Memory B cell (primary cell): ENCODE measurements at regions not wholly inside any gene's neighbourhood (a gene's known extent, or its start where the extent isn't known, plus 50 kb on each side); places are given as distances from the start of the nearest gene placed in this dataset.
"Not testable (repeated sequence)": the region's sequence is repeated elsewhere in the genome, so short reads cannot be mapped to it uniquely, and the experiment has no call there.

Experiments
- ATAC-seq: fragments of 150-1000 bp; cut with Tn5 transposase; 2 replicates; pipeline ENCODE4 v1.10.0; 2021; ENCODE audit warnings: low read depth, mild to moderate bottlenecking, moderate library complexity
- DNase-seq, 2 donors: peaks; one replicate each; pipeline ENCODE4 v3.0.0; 2022; ENCODE audit warnings: low spot score in 2 of 2
- H3K27ac Mint-ChIP-seq: one replicate; pipeline ENCODE4 v1.8.0; 2022; ENCODE audit warnings: mild to moderate bottlenecking, moderate library complexity, mixed read lengths
- H3K27me3 Mint-ChIP-seq: one replicate; pipeline ENCODE4 v1.8.0; 2022; ENCODE audit warnings: mixed read lengths
- H3K36me3 Mint-ChIP-seq: one replicate; pipeline ENCODE4 v1.8.0; 2022; ENCODE audit warnings: mild to moderate bottlenecking, mixed read lengths
- H3K4me1 Mint-ChIP-seq: one replicate; pipeline ENCODE4 v1.8.0; 2022; ENCODE audit warnings: mixed read lengths
- H3K4me3 Mint-ChIP-seq: one replicate; pipeline ENCODE4 v1.8.0; 2022; ENCODE audit warnings: mild to moderate bottlenecking, moderate library complexity, mixed read lengths
- H3K9me3 Mint-ChIP-seq: one replicate; pipeline ENCODE4 v1.8.0; 2022; ENCODE audit warnings: mixed read lengths

DNA sequence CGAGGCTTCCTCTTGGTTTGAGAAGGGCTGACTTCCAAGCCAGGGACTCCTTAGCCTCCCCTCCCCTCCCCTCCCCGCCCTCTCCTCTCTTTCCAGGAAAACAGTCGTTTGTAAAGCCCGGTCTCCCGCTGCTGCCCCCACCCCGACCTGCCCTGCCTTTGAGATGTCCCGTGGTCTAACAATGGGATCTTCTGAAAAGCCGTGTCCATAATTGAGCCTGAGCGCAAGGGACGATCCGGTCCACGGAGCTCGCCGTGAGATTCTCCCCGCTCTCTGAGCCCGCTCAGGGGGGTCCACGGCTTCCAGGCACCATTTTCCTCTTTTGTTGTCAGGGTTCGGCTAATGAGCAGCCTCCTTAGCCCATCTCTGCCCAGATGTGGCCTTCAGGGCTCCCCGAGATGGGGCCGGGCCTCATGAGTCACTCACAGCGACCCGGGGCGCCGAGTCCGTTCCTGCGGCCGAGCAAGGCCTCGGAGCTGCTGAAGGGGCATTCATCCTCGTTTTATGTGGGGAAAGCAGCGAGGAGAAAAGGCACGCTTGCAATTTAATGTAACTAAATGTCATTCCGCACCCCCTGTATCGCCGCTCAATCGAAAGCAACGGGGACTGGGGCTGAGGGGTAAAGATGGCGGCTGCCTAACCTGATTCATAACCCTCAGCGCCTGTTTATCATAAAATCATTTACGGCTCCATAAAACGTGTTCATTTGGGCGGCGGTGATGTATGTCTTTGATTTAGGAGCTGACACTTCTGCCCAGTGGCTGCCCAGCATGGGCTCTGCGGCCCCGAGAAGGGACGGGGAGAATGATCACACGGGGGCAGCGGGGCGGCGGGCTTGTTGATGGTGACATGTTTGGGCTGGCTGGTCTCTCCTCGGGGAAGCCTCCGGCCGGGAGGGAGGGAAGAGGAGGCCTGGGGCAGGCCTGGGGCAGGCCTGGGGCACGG, 232.6 kb upstream of the C1orf174 start:
- H3K27me3 Mint-ChIP-seq = peaks cover 3% of the 10 kb centered on the region
- H3K4me1 Mint-ChIP-seq = peaks cover 2% of the 10 kb centered on the region
- H3K4me3 Mint-ChIP-seq = no peak overlapping the region
- ATAC-seq = no peak
- no peak overlapping the region for H3K27ac Mint-ChIP-seq
- peaks cover 13% of the 10 kb centered on the region for H3K9me3 Mint-ChIP-seq
- no peak for DNase-seq
- H3K36me3 Mint-ChIP-seq = no peaks in the 10 kb centered on the region

DNA sequence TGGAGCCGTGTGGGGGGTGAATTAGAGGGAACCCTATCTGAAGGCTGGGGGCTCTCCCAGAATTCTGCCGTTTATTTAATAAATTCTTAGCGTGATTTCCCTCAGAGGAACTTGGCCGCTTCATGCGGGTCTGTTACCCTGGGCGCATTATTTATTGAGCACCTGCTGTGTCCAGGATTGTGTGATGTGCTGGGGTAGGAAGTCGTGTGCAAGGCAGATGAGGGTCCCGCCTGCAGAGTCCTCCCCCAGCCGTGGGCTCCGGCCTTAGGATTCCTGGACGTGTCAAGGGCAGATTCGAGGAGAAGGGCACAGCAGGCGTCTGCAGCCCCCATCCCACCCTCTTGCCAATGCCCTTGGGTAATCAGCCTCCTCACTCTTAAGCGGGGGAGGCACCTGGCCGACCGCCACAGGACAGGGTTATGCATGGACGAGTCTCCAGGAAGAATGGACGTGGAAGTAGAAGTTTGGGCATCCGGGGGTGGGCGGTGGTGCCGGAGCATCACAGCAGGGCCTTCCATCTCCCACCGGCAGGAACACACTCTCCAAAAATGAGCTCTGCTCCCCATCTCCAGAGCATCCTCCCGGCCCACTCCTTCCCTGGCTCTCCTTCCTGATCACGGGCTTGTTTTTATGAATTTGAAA, 233.3 kb upstream of the C1orf174 start:
- no peak for ATAC-seq
- H3K4me1 Mint-ChIP-seq = peaks cover 2% of the 10 kb centered on the region
- DNase-seq = no peak
- peaks cover 13% of the 10 kb centered on the region for H3K9me3 Mint-ChIP-seq
- no peaks in the 10 kb centered on the region for H3K36me3 Mint-ChIP-seq
- no peak overlapping the region for H3K4me3 Mint-ChIP-seq
- no peak overlapping the region for H3K27ac Mint-ChIP-seq
- peaks cover 2% of the 10 kb centered on the region for H3K27me3 Mint-ChIP-seq

DNA sequence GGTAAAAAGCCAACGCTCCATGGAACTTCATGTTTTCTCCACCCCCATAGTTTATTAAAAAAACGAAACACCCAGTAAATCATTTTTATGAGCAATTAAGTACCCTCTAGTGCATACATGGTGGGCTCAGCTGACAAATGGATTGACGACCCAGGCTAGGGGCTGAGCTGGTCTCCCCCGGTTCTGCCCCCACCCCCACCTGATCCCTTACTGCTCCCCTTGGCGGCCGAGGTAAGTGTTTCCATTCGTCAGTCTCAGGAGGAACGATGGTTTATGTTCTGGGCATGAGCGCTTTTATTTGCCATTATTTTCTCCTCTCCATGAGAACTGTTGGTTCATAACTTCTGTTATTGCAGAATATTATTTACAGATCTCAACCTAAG, 233.9 kb upstream of the C1orf174 start:
- H3K4me1 Mint-ChIP-seq = peaks cover 5% of the 10 kb centered on the region
- no peak overlapping the region for H3K4me3 Mint-ChIP-seq
- no peak for ATAC-seq
- no peaks in the 10 kb centered on the region for H3K36me3 Mint-ChIP-seq
- H3K27ac Mint-ChIP-seq = no peak overlapping the region
- DNase-seq = no peak
- H3K9me3 Mint-ChIP-seq = peaks cover 13% of the 10 kb centered on the region
- H3K27me3 Mint-ChIP-seq = peaks cover 2% of the 10 kb centered on the region

DNA sequence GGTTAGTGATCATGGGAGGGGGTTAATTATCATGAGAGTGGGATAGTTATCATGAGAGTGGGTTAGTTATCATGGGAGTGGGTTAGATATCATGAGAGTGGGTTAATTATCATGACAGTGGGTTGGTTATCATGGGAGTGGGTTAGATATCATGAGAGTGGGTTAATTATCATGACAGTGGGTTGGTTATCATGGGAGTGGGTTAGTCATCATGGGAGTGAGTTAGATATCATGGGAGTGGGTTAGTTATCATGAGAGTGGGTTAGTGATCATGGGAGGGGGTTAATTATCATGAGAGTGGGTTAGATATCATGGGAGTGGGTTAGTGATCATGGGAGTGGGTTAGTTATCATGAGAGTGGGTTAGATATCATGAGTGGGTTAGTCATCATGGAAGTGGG, 235.8 kb upstream of the C1orf174 start:
- not testable (repeated sequence) for H3K27ac Mint-ChIP-seq, ATAC-seq

DNA sequence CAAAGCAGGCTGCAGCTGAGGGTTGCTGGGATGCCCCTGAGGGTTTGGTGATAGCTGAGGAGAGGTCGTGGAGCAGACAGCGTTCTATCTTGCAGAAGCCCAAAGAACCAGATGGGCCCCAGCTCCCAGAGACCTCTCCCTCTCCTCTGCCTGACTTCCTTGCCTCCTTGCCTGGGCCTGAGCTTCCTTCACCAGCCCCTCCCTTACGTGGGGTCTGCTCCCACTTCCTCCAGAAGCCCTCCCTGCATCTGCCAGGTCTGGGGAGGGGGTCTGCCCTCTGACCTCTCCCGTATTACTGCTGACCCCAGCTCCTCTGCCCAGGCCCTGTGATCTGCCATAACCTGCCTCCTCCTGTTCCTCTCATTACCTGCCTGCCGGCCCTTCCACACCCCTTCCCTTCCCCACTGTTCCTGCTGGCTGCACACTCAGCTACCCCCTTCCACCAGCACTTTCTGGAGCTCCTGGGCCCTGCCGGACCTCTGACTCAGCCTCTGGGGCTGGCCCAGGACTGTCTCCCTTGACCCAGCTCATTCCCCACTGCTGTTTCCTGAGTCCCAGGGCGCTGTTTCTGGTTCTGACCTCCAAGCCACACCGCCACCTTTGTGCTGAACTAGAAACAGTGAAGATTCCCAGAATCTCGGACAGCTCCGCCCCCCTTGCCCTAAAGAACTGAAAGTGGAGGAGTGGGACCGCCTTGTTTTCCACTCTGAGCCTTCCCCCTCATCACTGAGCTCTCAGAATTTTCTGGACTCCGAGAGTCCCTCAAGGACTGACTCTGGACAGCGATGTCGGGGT, 237.7 kb upstream of the C1orf174 start:
- H3K36me3 Mint-ChIP-seq = no peaks in the 10 kb centered on the region
- peaks cover 8% of the 10 kb centered on the region for H3K27me3 Mint-ChIP-seq
- ATAC-seq (no peak), DNase-seq (no peak)
- H3K4me3 Mint-ChIP-seq = no peak overlapping the region
- H3K9me3 Mint-ChIP-seq = peaks cover 13% of the 10 kb centered on the region
- no peak overlapping the region for H3K27ac Mint-ChIP-seq
- H3K4me1 Mint-ChIP-seq = peaks cover 9% of the 10 kb centered on the region

More for the DNA sequence above, 235.8 kb upstream of the C1orf174 start:
- H3K27me3 Mint-ChIP-seq, H3K4me1 Mint-ChIP-seq, DNase-seq, H3K36me3 Mint-ChIP-seq, H3K4me3 Mint-ChIP-seq: not testable (repeated sequence)
- peaks cover 13% of the 10 kb centered on the region for H3K9me3 Mint-ChIP-seq

DNA sequence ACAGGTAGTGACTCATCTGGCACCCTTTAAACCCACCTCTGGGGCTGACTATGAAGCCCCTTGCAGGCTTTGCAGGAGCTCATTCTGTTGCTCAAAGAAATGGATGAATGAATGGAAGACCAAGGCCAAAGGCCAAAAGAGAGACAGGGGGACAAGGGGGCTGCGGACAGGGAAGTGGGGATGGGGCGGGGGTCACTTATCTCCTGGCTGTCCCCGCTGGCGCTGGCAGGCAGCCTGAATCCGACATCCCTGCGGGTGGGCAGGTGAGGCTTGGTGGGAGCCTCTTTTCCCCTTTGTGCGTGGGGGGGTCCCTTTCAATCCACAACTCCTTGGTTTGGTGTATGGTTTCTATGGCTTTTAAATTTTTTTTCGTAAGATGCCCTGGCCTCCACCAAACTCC, 239.6 kb upstream of the C1orf174 start:
- peaks cover 7% of the 10 kb centered on the region for H3K27me3 Mint-ChIP-seq
- H3K4me3 Mint-ChIP-seq = no peak overlapping the region
- no peak for ATAC-seq

DNA sequence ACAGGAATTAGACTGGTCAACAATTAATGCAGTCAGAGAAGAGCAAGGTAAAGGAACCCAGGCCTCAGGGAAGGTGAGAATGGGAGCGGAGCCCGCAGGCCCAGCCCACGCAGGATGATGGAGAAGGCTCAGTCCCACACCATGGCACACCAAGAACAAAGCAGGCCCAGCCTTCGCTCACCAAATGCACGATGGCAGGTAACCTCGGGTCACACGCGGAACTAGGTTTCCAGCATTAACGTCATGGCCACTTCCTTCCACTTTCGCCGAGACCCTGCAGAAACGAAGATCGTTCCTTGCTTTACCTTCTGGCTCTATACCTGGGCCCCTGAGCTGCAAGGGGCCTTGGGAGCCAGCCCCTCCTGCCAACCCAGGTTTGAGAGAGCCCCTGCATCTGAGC, 240.2 kb upstream of the C1orf174 start:
- ATAC-seq (no peak), DNase-seq (no peak)
- peaks cover 7% of the 10 kb centered on the region for H3K27me3 Mint-ChIP-seq
- H3K4me1 Mint-ChIP-seq = peaks cover 9% of the 10 kb centered on the region
- no peak overlapping the region for H3K4me3 Mint-ChIP-seq
- no peak overlapping the region for H3K27ac Mint-ChIP-seq
- no peaks in the 10 kb centered on the region for H3K36me3 Mint-ChIP-seq
- H3K9me3 Mint-ChIP-seq = peaks cover 13% of the 10 kb centered on the region

More for the DNA sequence above, 239.6 kb upstream of the C1orf174 start:
- Mint-ChIP-seq H3K9me3 (peaks cover 13% of the 10 kb centered on the region), H3K36me3 (no peaks in the 10 kb centered on the region), H3K27ac (no peak overlapping the region), H3K4me1 (peaks cover 9% of the 10 kb centered on the region)
- no peak for DNase-seq

DNA sequence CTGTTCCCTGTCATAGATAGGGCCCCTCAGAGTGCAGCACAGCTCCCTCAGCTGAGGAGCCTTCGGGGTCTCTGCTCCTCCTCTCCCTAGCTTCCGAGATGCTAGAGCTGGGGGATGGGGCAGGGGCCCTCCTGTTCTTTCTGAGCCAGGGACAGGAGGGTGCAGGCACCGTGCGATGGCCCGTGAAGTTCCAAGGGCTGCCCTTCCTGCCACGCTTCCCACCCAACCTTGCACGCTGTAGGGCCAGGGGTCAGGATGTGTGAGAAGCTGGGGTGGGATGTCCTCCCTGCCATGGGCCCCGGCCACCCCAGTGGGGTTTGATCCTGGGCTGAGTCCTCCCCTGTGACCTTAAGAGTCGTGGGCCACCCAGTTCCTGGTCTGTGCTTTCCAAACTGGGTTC, 240.7 kb upstream of the C1orf174 start:
- H3K27ac Mint-ChIP-seq = no peak overlapping the region
- DNase-seq (no peak), ATAC-seq (no peak)
- H3K27me3 Mint-ChIP-seq = peaks cover 7% of the 10 kb centered on the region
- peaks cover 9% of the 10 kb centered on the region for H3K4me1 Mint-ChIP-seq
- peaks cover 9% of the 10 kb centered on the region for H3K9me3 Mint-ChIP-seq
- no peaks in the 10 kb centered on the region for H3K36me3 Mint-ChIP-seq
- H3K4me3 Mint-ChIP-seq = no peak overlapping the region

DNA sequence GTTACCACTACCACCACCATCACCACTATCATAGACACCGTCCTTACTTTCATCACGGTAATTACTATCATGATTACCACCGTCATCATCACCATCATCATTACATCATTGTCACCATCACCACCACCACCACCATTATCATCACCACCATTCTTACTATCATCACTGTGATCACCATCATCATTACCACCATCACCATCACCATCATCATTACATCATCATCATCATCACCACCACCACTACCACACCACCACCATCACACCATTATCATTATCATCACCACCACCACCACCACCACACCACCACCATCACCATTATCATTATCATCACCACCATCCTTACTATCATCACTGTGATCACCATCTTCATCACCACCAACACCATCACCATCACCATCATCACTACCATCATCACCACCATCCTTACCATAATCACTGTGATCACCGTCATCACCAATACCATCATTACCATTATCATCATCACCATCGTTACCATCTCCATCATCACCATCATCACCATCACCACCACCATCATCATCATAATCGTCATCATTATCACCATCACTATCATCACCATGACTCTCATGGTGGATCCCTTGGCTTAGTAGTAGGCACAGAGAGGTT, 244.4 kb upstream of the C1orf174 start:
- no peak for ATAC-seq
- no peaks in the 10 kb centered on the region for H3K9me3 Mint-ChIP-seq
- H3K27ac Mint-ChIP-seq = no peak overlapping the region
- H3K4me3 Mint-ChIP-seq = no peak overlapping the region
- H3K4me1 Mint-ChIP-seq = peaks cover under 1% of the 10 kb centered on the region
- DNase-seq = no peak
- H3K36me3 Mint-ChIP-seq = no peaks in the 10 kb centered on the region
- peaks cover 6% of the 10 kb centered on the region for H3K27me3 Mint-ChIP-seq

DNA sequence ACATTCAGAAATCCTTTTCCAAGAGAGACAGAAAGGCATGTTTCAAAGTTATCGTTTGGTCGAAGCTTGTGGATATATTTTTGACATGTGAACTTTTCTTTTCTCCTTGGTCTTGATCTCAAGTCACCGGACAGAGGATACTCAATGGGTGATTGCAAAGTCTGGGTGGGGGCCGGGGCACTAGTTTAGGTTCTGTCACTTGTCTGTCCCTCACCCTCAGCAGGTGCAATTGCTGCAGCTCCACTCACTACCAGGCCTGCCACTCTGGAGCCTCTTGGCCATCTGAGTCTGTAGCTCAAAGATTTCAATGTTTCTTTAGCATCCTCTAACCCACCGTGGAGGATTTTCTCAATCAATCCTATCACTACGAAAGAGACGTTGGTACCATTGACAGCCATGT, 246.0 kb upstream of the C1orf174 start:
- DNase-seq = no peak
- H3K9me3 Mint-ChIP-seq = no peaks in the 10 kb centered on the region
- H3K27me3 Mint-ChIP-seq = peaks cover 5% of the 10 kb centered on the region
- no peaks in the 10 kb centered on the region for H3K36me3 Mint-ChIP-seq
- ATAC-seq = no peak
- no peak overlapping the region for H3K4me3 Mint-ChIP-seq
- no peaks in the 10 kb centered on the region for H3K4me1 Mint-ChIP-seq
- H3K27ac Mint-ChIP-seq = no peak overlapping the region

DNA sequence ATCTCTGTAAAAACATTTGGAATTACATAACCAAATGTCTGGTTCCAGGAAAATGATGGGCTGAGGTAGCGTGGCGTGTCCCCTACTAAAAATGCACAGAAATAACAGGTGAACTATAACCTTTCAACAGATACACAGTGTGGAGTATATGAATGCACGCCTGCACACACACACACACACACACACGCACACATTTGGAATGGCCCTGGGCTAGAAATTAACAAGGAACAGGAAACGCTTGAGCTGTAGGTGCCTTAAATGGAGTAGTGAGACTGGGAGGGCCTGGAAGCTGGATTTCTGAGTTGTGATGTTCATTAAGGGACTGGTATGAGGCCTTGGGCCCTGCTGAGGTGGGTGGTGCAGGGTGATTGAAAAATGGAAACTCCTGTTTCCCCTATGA, 246.5 kb upstream of the C1orf174 start:
- no peaks in the 10 kb centered on the region for H3K9me3 Mint-ChIP-seq
- no peak for ATAC-seq
- no peaks in the 10 kb centered on the region for H3K36me3 Mint-ChIP-seq
- no peak overlapping the region for H3K27ac Mint-ChIP-seq
- H3K4me3 Mint-ChIP-seq = no peak overlapping the region
- H3K27me3 Mint-ChIP-seq = peaks cover 2% of the 10 kb centered on the region
- H3K4me1 Mint-ChIP-seq = no peaks in the 10 kb centered on the region
- DNase-seq = no peak

DNA sequence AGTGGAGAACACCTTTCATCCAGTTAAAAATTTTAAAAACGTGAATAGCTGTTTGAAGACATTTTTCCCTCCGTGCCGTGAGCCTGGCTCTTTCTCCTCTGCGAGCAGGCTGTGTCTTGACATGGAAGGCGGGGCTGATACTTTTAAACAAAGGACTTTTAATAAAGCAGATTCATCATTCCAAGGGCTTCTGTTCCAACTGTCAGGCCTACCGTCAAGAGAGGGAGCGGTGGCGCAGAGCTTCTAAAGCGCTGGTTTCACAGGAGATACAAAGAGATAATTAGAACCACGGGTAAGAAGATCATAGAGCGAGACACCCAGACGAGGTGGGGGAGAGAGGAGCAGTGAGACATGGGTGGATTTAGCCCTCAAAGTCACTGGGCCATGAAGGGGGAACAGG, 247.4 kb upstream of the C1orf174 start:
- ATAC-seq (no peak), DNase-seq (no peak)
- H3K36me3 Mint-ChIP-seq = no peaks in the 10 kb centered on the region
- H3K4me1 Mint-ChIP-seq = no peaks in the 10 kb centered on the region
- H3K9me3 Mint-ChIP-seq = no peaks in the 10 kb centered on the region
- no peak overlapping the region for H3K4me3 Mint-ChIP-seq
- H3K27me3 Mint-ChIP-seq = peaks cover 1% of the 10 kb centered on the region
- H3K27ac Mint-ChIP-seq = no peak overlapping the region

DNA sequence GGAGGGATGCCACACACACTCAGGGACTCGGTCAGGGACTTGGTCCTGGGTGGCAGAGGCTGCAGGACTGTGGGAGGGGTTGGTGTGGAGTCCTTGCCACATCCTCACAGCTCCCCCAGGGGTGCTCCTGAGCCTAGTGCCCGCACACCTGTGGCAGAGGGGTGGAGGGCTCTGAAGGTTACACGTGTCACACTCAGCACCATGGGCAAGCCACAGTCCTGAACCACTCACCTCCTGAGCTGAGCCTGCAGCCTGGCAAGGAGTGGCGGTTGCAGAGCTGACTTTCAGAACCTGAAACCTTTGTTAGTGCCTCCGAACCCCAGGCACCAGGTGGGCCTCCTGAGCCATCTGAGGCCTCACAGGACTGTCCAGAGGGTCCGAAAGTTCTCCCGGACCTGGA, 249.2 kb upstream of the C1orf174 start:
- DNase-seq (no peak), ATAC-seq (no peak)
- H3K9me3 Mint-ChIP-seq = no peaks in the 10 kb centered on the region
- H3K27ac Mint-ChIP-seq = no peak overlapping the region
- peaks cover 1% of the 10 kb centered on the region for H3K27me3 Mint-ChIP-seq
- no peaks in the 10 kb centered on the region for H3K4me1 Mint-ChIP-seq
- H3K36me3 Mint-ChIP-seq = no peaks in the 10 kb centered on the region
- H3K4me3 Mint-ChIP-seq = no peak overlapping the region

DNA sequence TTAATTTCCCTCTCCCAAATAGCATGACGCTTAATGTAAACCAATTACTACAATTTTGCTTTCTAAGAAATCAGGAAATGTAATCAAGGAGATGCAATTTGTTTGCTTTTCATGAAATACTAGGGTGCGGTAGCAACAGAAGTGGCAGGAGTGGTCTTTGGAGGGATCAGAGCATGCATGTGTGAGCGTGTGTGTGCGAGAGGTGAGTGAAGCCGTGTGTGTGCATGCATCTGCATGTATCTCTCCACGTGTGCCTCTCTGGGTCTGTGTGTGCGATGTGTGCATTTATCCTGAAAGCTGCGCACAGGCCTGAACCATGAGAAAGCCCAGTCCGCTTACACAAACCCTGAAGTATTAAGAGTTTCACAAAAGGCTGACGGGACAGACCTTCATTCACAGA, 249.8 kb upstream of the C1orf174 start:
- Mint-ChIP-seq H3K4me3 (no peak overlapping the region), H3K27me3 (peaks cover 1% of the 10 kb centered on the region), H3K9me3 (no peaks in the 10 kb centered on the region), H3K4me1 (no peaks in the 10 kb centered on the region), H3K27ac (no peak overlapping the region), H3K36me3 (no peaks in the 10 kb centered on the region)
- DNase-seq = no peak
- no peak for ATAC-seq
